HCT116 (cell line): ENCODE measurements at regions not wholly inside any gene's neighbourhood (a gene's known extent, or its start where the extent isn't known, plus 50 kb on each side); places are given as distances from the start of the nearest gene placed in this dataset.

Experiments
- ATAC-seq: fragments of 200-7000 bp; cut with Tn5 transposase; 2 replicates; pipeline ENCODE4 v1.9.1; 2020; ENCODE audit warnings: mild to moderate bottlenecking, moderate library complexity
- BruUV-seq: library from RNA; stranded (reverse); fragments of 400-500 nt; replicated peaks from 2 replicates; lab custom pipeline; 2021; lab: Mats Ljungman, UMichigan
- CTCF ChIA-PET: fragments of 300-600 bp; sonication (Branson Sonifier 250); formaldehyde crosslinking; loops from one replicate; lab custom pipeline; 2021; ENCODE audit warnings: antibody characterized with exemption; lab: Charles Lee
- POLR2A ChIA-PET: fragments of 300-600, 350-600 bp; sonication (Branson Sonifier 250); formaldehyde crosslinking; loops from one replicate; lab custom pipeline; 2021; ENCODE audit warnings: antibody characterized with exemption; lab: Charles Lee
- RAD21 ChIA-PET, 2 experiments: fragments of 300-600 bp; sonication (Branson Sonifier 250); formaldehyde crosslinking; loops; one replicate each; lab custom pipeline; 2023; ENCODE audit warnings: low total read pairs in 2 of 2; ENCODE audit not compliant: uncharacterized antibody in 2 of 2, unreplicated experiment in 2 of 2, low non-redundant PET in 1 of 2; lab: Charles Lee
- DNase-seq: peaks from one replicate; pipeline ENCODE4 v3.0.0-alpha.2; 2010; ENCODE audit warnings: low read depth, low spot score
- H2AFZ ChIP-seq: fragments of 200-600 bp; shearing (Covaris generic), sonication (generic); 2 replicates; pipeline ENCODE4 v1.6.1; 2017; ENCODE audit warnings: low read depth, mixed run types, mixed read lengths, antibody characterized with exemption, low read length; ENCODE audit not compliant: poor library complexity, severe bottlenecking
- H3K27ac ChIP-seq: 2 replicates; pipeline ENCODE4 v1.5.1; 2012; ENCODE audit warnings: low read depth, low read length
- H3K27me3 ChIP-seq: fragments of 200-600 bp; sonication (generic); 2 replicates; pipeline ENCODE4 v1.6.1; 2016; ENCODE audit warnings: mixed run types, low read length, mixed read lengths; ENCODE audit not compliant: insufficient read depth
- H3K36me3 ChIP-seq, 2 experiments: fragments of 200-500 bp in 1 of 2; fragments of 200-600 bp in 1 of 2; sonication (Bioruptor generic) in 1 of 2; sonication (generic) in 1 of 2; 2 replicates each; pipeline versions ENCODE4 v1.5.1 to v1.6.1; 2014 to 2016; ENCODE audit warnings: low read length in 2 of 2, inconsistent platforms in 1 of 2, mixed read lengths in 1 of 2, mixed run types in 1 of 2; ENCODE audit not compliant: insufficient read depth in 2 of 2, control insufficient read depth in 1 of 2
- H3K4me1 ChIP-seq, 2 experiments: fragments of 200-600 bp in 1 of 2; sonication (generic) in 1 of 2; 2 replicates each; pipeline versions ENCODE4 v1.5.1 to v1.6.1; 2012 to 2017; ENCODE audit warnings: low read length in 2 of 2, inconsistent platforms in 1 of 2, mild to moderate bottlenecking in 1 of 2, mixed read lengths in 1 of 2, mixed run types in 1 of 2, moderate library complexity in 1 of 2; ENCODE audit not compliant: insufficient read depth in 2 of 2, control insufficient read depth in 1 of 2
- H3K4me2 ChIP-seq: fragments of 200-600 bp; sonication (generic); 2 replicates; pipeline ENCODE4 v1.6.1; 2017; ENCODE audit warnings: mixed run types, low read length, mixed read lengths
- H3K4me3 ChIP-seq, 2 experiments: fragments of 200-600 bp in 1 of 2; sonication (generic) in 1 of 2; replicated peaks in 1 of 2; 2 replicates each; pipeline ENCODE4 v1.5.1; 2011 to 2016; ENCODE audit warnings: low read length in 2 of 2, control low read depth in 1 of 2, low read depth in 1 of 2, mild to moderate bottlenecking in 1 of 2, mixed read lengths in 1 of 2, mixed run types in 1 of 2
- H3K79me2 ChIP-seq: fragments of 200-600 bp; sonication (generic); 2 replicates; pipeline ENCODE4 v1.6.1; 2017; ENCODE audit warnings: mild to moderate bottlenecking, mixed run types, low read length, moderate library complexity, mixed read lengths; ENCODE audit not compliant: insufficient read depth
- H3K9ac ChIP-seq: fragments of 200-600 bp; sonication (generic); 2 replicates; pipeline ENCODE4 v1.6.1; 2016; ENCODE audit warnings: low read length, mixed read lengths
- H3K9me2 ChIP-seq: fragments of 200-600 bp; sonication (generic), shearing (Covaris generic); 2 replicates; pipeline ENCODE4 v1.6.1; 2017; ENCODE audit warnings: mixed run types, mild to moderate bottlenecking, moderate library complexity; ENCODE audit not compliant: insufficient read depth
- H3K9me3 ChIP-seq, 2 experiments: fragments of 200-500 bp in 1 of 2; fragments of 200-600 bp in 1 of 2; sonication (Bioruptor generic) in 1 of 2; sonication (generic) in 1 of 2; 2 replicates each; pipeline ENCODE4 v1.6.1; 2014 to 2017; ENCODE audit warnings: low read length in 2 of 2, mixed read lengths in 2 of 2, inconsistent platforms in 1 of 2, low read depth in 1 of 2, mild to moderate bottlenecking in 1 of 2, mixed run types in 1 of 2, moderate library complexity in 1 of 2; ENCODE audit not compliant: control insufficient read depth in 1 of 2, insufficient read depth in 1 of 2
- H4K20me1 ChIP-seq: fragments of 200-600 bp; sonication (generic), shearing (Covaris generic); 2 replicates; pipeline ENCODE4 v1.6.1; 2017; ENCODE audit warnings: mixed run types, mild to moderate bottlenecking, moderate library complexity; ENCODE audit not compliant: insufficient read depth
- CBX3 ChIP-seq: IDR thresholded peaks from 2 replicates; pipeline ENCODE4 v1.6.1; 2012; ENCODE audit warnings: low read depth
- CEBPB ChIP-seq: IDR thresholded peaks from 2 replicates; pipeline ENCODE4 v1.6.1; 2012; ENCODE audit warnings: low read depth
- ELF1 ChIP-seq: IDR thresholded peaks from 2 replicates; pipeline ENCODE4 v1.6.1; 2012; ENCODE audit warnings: low read depth, borderline replicate concordance
- EZH2 ChIP-seq: fragments of 200-600 bp; sonication (generic); IDR thresholded peaks from 2 replicates; pipeline ENCODE4 v1.6.1; 2017; ENCODE audit warnings: antibody characterized with exemption, mixed run types
- EZH2phosphoT487 ChIP-seq: fragments of 200-600 bp; IDR thresholded peaks from 2 replicates; pipeline ENCODE4 v1.6.1; 2018; ENCODE audit warnings: antibody characterized with exemption, borderline replicate concordance
- FOSL1 ChIP-seq: IDR thresholded peaks from 2 replicates; pipeline ENCODE4 v1.6.1; 2012; ENCODE audit warnings: low read depth
- JUND ChIP-seq: IDR thresholded peaks from 2 replicates; pipeline ENCODE4 v1.6.1; 2012
- POLR2AphosphoS5 ChIP-seq: IDR thresholded peaks from 2 replicates; pipeline ENCODE4 v1.6.1; 2011; ENCODE audit warnings: mild to moderate bottlenecking, low read depth, low read length, moderate library complexity
- RAD21 ChIP-seq: IDR thresholded peaks from 2 replicates; pipeline ENCODE4 v1.6.1; 2012; ENCODE audit warnings: low read depth, mild to moderate bottlenecking
- SIN3A ChIP-seq: IDR thresholded peaks from 2 replicates; pipeline ENCODE4 v1.6.1; 2012; ENCODE audit warnings: low read depth
- SP1 ChIP-seq: IDR thresholded peaks from 2 replicates; pipeline ENCODE4 v1.6.1; 2012; ENCODE audit warnings: low read depth
- TCF7L2 ChIP-seq: IDR thresholded peaks from 2 replicates; pipeline ENCODE4 v1.7.0; 2011; ENCODE audit warnings: borderline replicate concordance, inconsistent platforms; ENCODE audit not compliant: insufficient read depth, insufficient read length; ENCODE audit errors: extremely low read depth
- ZBTB33 ChIP-seq: IDR thresholded peaks from 2 replicates; pipeline ENCODE4 v1.6.1; 2011; ENCODE audit warnings: mild to moderate bottlenecking, low read length, moderate library complexity; ENCODE audit not compliant: insufficient replicate concordance; ENCODE audit errors: extremely low read depth
- ZFX ChIP-seq: fragments of 450-650 bp; IDR thresholded peaks from 2 replicates; pipeline ENCODE4 v1.6.1; 2017
- intact Hi-C: fragments of 100-400 bp; cut with micrococcal nuclease; formaldehyde crosslinking; loops from 2 replicates; pipeline ENCODE4 v1.10.0; 2022
- TF ChIP-seq, protein P1 (sequence below): IDR thresholded peaks from 2 replicates; pipeline ENCODE4 v1.6.1; 2012; ENCODE audit warnings: low read depth
- TF ChIP-seq, protein P2 (sequence below), 3 experiments: fragments of 200-600 bp in 1 of 3; sonication (generic) in 1 of 3; IDR thresholded peaks in 2 of 3; conservative IDR thresholded peaks in 1 of 3; 2 replicates each; pipeline ENCODE4 v1.5.1; 2012 to 2017; ENCODE audit warnings: low read depth in 2 of 3, low read length in 2 of 3, antibody characterized with exemption in 1 of 3, borderline replicate concordance in 1 of 3, control low read depth in 1 of 3, mild to moderate bottlenecking in 1 of 3, mixed read lengths in 1 of 3, mixed run types in 1 of 3, moderate library complexity in 1 of 3; ENCODE audit not compliant: insufficient read depth in 1 of 3
- TF ChIP-seq, protein P3 (sequence below): IDR thresholded peaks from 2 replicates; pipeline ENCODE4 v1.6.1; 2012

GRCh38 chr3:124291008-124291407 is 299.1 kb upstream of the ROPN1 start:
- no peak overlapping the region for H3K27ac ChIP-seq
- no peaks in the 10 kb centered on the region for H3K9me3 ChIP-seq
- no TSS peak for BruUV-seq
- H3K79me2 ChIP-seq: no peaks in the 10 kb centered on the region
- no peaks in the 10 kb centered on the region for H4K20me1 ChIP-seq
- H3K9me2 ChIP-seq: no peaks in the 10 kb centered on the region
- peaks cover 71% of the 10 kb centered on the region for H3K27me3 ChIP-seq
- no peak overlapping the region for H3K4me3 ChIP-seq
- ATAC-seq (no peak), DNase-seq (no peak)
- POLR2A ChIA-PET: no interaction called here
- TF ChIP-seq ZBTB33: no peak
- TF ChIP-seq SIN3A: no peak
- no peak for TF ChIP-seq ZFX
- TF ChIP-seq, protein P1, sequence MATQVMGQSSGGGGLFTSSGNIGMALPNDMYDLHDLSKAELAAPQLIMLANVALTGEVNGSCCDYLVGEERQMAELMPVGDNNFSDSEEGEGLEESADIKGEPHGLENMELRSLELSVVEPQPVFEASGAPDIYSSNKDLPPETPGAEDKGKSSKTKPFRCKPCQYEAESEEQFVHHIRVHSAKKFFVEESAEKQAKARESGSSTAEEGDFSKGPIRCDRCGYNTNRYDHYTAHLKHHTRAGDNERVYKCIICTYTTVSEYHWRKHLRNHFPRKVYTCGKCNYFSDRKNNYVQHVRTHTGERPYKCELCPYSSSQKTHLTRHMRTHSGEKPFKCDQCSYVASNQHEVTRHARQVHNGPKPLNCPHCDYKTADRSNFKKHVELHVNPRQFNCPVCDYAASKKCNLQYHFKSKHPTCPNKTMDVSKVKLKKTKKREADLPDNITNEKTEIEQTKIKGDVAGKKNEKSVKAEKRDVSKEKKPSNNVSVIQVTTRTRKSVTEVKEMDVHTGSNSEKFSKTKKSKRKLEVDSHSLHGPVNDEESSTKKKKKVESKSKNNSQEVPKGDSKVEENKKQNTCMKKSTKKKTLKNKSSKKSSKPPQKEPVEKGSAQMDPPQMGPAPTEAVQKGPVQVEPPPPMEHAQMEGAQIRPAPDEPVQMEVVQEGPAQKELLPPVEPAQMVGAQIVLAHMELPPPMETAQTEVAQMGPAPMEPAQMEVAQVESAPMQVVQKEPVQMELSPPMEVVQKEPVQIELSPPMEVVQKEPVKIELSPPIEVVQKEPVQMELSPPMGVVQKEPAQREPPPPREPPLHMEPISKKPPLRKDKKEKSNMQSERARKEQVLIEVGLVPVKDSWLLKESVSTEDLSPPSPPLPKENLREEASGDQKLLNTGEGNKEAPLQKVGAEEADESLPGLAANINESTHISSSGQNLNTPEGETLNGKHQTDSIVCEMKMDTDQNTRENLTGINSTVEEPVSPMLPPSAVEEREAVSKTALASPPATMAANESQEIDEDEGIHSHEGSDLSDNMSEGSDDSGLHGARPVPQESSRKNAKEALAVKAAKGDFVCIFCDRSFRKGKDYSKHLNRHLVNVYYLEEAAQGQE: no peak
- TF ChIP-seq, protein P2, sequence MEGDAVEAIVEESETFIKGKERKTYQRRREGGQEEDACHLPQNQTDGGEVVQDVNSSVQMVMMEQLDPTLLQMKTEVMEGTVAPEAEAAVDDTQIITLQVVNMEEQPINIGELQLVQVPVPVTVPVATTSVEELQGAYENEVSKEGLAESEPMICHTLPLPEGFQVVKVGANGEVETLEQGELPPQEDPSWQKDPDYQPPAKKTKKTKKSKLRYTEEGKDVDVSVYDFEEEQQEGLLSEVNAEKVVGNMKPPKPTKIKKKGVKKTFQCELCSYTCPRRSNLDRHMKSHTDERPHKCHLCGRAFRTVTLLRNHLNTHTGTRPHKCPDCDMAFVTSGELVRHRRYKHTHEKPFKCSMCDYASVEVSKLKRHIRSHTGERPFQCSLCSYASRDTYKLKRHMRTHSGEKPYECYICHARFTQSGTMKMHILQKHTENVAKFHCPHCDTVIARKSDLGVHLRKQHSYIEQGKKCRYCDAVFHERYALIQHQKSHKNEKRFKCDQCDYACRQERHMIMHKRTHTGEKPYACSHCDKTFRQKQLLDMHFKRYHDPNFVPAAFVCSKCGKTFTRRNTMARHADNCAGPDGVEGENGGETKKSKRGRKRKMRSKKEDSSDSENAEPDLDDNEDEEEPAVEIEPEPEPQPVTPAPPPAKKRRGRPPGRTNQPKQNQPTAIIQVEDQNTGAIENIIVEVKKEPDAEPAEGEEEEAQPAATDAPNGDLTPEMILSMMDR (IDR thresholded peaks at IDR 0.05 in 2 of 3, conservative IDR thresholded peaks at IDR 0.05 in 1 of 3; ENCODE audit: borderline replicate concordance in 1 of 3, insufficient read depth in 1 of 3, low read depth in 2 of 3, low read length in 2 of 3): no peak
- TF ChIP-seq TCF7L2: no peak
- no peak for TF ChIP-seq EZH2
- TF ChIP-seq RAD21: no peak
- no peak for TF ChIP-seq JUND
- TF ChIP-seq CEBPB: no peak
- TF ChIP-seq SP1: no peak
- no peak for TF ChIP-seq CBX3
- TF ChIP-seq ELF1: no peak
- TF ChIP-seq FOSL1: no peak
- no peak for TF ChIP-seq POLR2AphosphoS5
- TF ChIP-seq, protein P3, sequence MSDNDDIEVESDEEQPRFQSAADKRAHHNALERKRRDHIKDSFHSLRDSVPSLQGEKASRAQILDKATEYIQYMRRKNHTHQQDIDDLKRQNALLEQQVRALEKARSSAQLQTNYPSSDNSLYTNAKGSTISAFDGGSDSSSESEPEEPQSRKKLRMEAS: no peak
- TF ChIP-seq EZH2phosphoT487: no peak
- no peaks in the 10 kb centered on the region for H3K36me3 ChIP-seq
- no peak overlapping the region for H3K9ac ChIP-seq
- intact Hi-C loops: no loop called here
- no peak overlapping the region for H2AFZ ChIP-seq
- H3K4me2 ChIP-seq: no peak overlapping the region
- RAD21 ChIA-PET: no interaction called here
- CTCF ChIA-PET: no interaction called here
- H3K4me1 ChIP-seq: no peaks in the 10 kb centered on the region
